Esophagus muscularis mucosa (tissue), 4 donors: ENCODE measurements at regions not wholly inside any gene's neighbourhood (a gene's known extent, or its start where the extent isn't known, plus 50 kb on each side); places are given as distances from the start of the nearest gene placed in this dataset.
"Not testable (repeated sequence)": the region's sequence is repeated elsewhere in the genome, so short reads cannot be mapped to it uniquely, and the experiment has no call there.

ENCODE experiments used
- EP300 ChIP-seq: sonication (generic); formaldehyde crosslinking; IDR thresholded peaks from one replicate; pipeline ENCODE4 v1.6.1; 2017; ENCODE audit warnings: antibody characterized with exemption
- POLR2A ChIP-seq: fragments of 450-650 bp; IDR thresholded peaks from one replicate; pipeline ENCODE4 v1.6.1; 2017; ENCODE audit warnings: antibody characterized with exemption, moderate library complexity, mild to moderate bottlenecking, low read depth
- POLR2AphosphoS5 ChIP-seq, 2 donors: sonication (generic); formaldehyde crosslinking; IDR thresholded peaks; one replicate each; pipeline ENCODE4 v1.6.1; 2017; ENCODE audit warnings: antibody characterized with exemption in 2 of 2
- TF ChIP-seq, protein P1 (sequence below), 3 experiments: fragments of 200-600 bp in 2 of 3; fragments of 450-650 bp in 1 of 3; sonication (generic) in 2 of 3; IDR thresholded peaks; one replicate each; pipeline ENCODE4 v1.5.1; 2017 to 2019; ENCODE audit warnings: antibody characterized with exemption in 3 of 3, mild to moderate bottlenecking in 2 of 3, moderate library complexity in 1 of 3

- TF ChIP-seq, protein P1, sequence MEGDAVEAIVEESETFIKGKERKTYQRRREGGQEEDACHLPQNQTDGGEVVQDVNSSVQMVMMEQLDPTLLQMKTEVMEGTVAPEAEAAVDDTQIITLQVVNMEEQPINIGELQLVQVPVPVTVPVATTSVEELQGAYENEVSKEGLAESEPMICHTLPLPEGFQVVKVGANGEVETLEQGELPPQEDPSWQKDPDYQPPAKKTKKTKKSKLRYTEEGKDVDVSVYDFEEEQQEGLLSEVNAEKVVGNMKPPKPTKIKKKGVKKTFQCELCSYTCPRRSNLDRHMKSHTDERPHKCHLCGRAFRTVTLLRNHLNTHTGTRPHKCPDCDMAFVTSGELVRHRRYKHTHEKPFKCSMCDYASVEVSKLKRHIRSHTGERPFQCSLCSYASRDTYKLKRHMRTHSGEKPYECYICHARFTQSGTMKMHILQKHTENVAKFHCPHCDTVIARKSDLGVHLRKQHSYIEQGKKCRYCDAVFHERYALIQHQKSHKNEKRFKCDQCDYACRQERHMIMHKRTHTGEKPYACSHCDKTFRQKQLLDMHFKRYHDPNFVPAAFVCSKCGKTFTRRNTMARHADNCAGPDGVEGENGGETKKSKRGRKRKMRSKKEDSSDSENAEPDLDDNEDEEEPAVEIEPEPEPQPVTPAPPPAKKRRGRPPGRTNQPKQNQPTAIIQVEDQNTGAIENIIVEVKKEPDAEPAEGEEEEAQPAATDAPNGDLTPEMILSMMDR (IDR thresholded peaks at IDR 0.05): not testable (repeated sequence)
- TF ChIP-seq POLR2A; POLR2AphosphoS5 (IDR thresholded peaks at IDR 0.05); EP300: not testable (repeated sequence)
Measured at GRCh38 chr6:8920244-8920643, 484.9 kb upstream of the SLC35B3 start.
